ENCODE measurements at regions not wholly inside any gene's neighbourhood (a gene's known extent, or its start where the extent isn't known, plus 50 kb on each side); places are given as distances from the start of the nearest gene placed in this dataset.

DNA sequence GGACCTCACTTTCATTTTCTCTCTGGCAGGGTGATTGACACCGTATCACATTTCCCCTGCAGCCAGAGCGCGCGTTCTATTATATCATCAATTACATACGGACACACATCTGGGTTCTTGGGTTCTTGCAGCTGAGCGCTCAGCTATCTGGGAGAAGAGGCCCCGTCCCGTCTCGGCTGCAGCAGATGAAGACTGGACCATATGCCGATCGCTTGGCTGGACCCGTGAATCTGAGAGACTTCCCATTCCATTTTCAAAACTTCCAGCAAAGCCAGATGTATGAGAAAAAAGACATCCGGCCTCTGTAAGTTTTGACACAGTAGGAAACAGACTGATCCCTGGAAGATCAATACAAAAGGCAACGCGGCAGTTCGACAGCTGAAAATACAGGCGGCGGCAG is 99.8 kb downstream of the JCAD start:
- TF ChIP-seq REPIN1 (tag by site-specific recombination; IDR thresholded peaks at IDR 0.05; ENCODE audit: low read depth), result no peak
- no peak for TF ChIP-seq ZBTB21 (tag by site-specific recombination; IDR thresholded peaks at IDR 0.05)
- TF ChIP-seq, protein P1, sequence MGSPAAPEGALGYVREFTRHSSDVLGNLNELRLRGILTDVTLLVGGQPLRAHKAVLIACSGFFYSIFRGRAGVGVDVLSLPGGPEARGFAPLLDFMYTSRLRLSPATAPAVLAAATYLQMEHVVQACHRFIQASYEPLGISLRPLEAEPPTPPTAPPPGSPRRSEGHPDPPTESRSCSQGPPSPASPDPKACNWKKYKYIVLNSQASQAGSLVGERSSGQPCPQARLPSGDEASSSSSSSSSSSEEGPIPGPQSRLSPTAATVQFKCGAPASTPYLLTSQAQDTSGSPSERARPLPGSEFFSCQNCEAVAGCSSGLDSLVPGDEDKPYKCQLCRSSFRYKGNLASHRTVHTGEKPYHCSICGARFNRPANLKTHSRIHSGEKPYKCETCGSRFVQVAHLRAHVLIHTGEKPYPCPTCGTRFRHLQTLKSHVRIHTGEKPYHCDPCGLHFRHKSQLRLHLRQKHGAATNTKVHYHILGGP (tag by site-specific recombination; IDR thresholded peaks at IDR 0.05), result no peak
- TF ChIP-seq ZNF580 (tag by site-specific recombination; IDR thresholded peaks at IDR 0.05), result no peak
- no peak for TF ChIP-seq ZNF707 (tag by site-specific recombination; IDR thresholded peaks at IDR 0.05)
- TF ChIP-seq, protein P2, sequence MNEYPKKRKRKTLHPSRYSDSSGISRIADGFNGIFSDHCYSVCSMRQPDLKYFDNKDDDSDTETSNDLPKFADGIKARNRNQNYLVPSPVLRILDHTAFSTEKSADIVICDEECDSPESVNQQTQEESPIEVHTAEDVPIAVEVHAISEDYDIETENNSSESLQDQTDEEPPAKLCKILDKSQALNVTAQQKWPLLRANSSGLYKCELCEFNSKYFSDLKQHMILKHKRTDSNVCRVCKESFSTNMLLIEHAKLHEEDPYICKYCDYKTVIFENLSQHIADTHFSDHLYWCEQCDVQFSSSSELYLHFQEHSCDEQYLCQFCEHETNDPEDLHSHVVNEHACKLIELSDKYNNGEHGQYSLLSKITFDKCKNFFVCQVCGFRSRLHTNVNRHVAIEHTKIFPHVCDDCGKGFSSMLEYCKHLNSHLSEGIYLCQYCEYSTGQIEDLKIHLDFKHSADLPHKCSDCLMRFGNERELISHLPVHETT (tag by site-specific recombination; IDR thresholded peaks at IDR 0.05), result no peak
- TF ChIP-seq, protein P3, sequence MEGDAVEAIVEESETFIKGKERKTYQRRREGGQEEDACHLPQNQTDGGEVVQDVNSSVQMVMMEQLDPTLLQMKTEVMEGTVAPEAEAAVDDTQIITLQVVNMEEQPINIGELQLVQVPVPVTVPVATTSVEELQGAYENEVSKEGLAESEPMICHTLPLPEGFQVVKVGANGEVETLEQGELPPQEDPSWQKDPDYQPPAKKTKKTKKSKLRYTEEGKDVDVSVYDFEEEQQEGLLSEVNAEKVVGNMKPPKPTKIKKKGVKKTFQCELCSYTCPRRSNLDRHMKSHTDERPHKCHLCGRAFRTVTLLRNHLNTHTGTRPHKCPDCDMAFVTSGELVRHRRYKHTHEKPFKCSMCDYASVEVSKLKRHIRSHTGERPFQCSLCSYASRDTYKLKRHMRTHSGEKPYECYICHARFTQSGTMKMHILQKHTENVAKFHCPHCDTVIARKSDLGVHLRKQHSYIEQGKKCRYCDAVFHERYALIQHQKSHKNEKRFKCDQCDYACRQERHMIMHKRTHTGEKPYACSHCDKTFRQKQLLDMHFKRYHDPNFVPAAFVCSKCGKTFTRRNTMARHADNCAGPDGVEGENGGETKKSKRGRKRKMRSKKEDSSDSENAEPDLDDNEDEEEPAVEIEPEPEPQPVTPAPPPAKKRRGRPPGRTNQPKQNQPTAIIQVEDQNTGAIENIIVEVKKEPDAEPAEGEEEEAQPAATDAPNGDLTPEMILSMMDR (tag by site-specific recombination; IDR thresholded peaks at IDR 0.05), result no peak
- TF ChIP-seq ZBTB7A (tag by site-specific recombination; IDR thresholded peaks at IDR 0.05; ENCODE audit: low read depth), result no peak
- no peak for TF ChIP-seq ZNF350 (tag by site-specific recombination; IDR thresholded peaks at IDR 0.05)
- TF ChIP-seq ZNF624 (tag by site-specific recombination; IDR thresholded peaks at IDR 0.05), result no peak
- TF ChIP-seq ZNF214 (tag by site-specific recombination; IDR thresholded peaks at IDR 0.05; ENCODE audit: borderline replicate concordance), result no peak
- TF ChIP-seq ZNF660 (tag by site-specific recombination; IDR thresholded peaks at IDR 0.05), result no peak
- no peak for TF ChIP-seq PBX3 (CRISPR knock-in tag; IDR thresholded peaks at IDR 0.05)
